ENCODE measurements at regions not wholly inside any gene's neighbourhood (a gene's known extent, or its start where the extent isn't known, plus 50 kb on each side); places are given as distances from the start of the nearest gene placed in this dataset.

DNA sequence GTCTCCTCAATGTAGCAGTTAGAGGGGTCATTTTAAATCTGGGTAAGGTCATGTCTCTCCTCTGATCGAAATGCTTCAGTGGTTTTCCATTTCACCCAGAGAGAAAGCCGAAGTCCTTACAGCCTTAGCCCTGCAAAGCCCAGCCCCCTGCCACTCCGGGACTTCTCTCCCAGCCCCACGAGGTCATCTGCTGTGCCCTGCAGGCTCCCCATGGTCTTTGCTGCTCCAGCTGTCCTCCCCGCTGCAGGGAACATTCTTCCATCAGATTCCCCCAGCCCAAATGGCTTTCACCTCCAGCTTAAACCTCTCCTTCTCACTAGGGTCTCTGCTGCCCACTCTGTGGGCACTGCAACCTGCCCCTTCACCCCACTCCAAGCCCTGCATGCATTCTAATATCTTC is 626.5 kb downstream of the NPHP4 start:
- H3K9me3 ChIP-seq, result no peaks in the 10 kb centered on the region
- H3K27ac ChIP-seq, result no peak overlapping the region
- no peak for DNase-seq (ENCODE audit: low spot score in 2 of 2)
- no peaks in the 10 kb centered on the region for H3K27me3 ChIP-seq
- H3K36me3 ChIP-seq, result no peaks in the 10 kb centered on the region
- H3K4me1 ChIP-seq, result no peaks in the 10 kb centered on the region
- TF ChIP-seq, protein P1, sequence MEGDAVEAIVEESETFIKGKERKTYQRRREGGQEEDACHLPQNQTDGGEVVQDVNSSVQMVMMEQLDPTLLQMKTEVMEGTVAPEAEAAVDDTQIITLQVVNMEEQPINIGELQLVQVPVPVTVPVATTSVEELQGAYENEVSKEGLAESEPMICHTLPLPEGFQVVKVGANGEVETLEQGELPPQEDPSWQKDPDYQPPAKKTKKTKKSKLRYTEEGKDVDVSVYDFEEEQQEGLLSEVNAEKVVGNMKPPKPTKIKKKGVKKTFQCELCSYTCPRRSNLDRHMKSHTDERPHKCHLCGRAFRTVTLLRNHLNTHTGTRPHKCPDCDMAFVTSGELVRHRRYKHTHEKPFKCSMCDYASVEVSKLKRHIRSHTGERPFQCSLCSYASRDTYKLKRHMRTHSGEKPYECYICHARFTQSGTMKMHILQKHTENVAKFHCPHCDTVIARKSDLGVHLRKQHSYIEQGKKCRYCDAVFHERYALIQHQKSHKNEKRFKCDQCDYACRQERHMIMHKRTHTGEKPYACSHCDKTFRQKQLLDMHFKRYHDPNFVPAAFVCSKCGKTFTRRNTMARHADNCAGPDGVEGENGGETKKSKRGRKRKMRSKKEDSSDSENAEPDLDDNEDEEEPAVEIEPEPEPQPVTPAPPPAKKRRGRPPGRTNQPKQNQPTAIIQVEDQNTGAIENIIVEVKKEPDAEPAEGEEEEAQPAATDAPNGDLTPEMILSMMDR (IDR thresholded peaks at IDR 0.05), result no peak
- intact Hi-C loops (cut with DNase I), result no loop called here
- no peak overlapping the region for H3K4me3 ChIP-seq

GRCh38 chr1:5364591-5364990 is 627.6 kb downstream of the NPHP4 start:
- DNase-seq (ENCODE audit: low spot score in 2 of 2), result no peak
- Histone ChIP-seq H3K4me3 (no peak overlapping the region), H3K9me3 (no peaks in the 10 kb centered on the region), H3K4me1 (no peaks in the 10 kb centered on the region), H3K27me3 (no peaks in the 10 kb centered on the region), H3K36me3 (no peaks in the 10 kb centered on the region), H3K27ac (no peak overlapping the region)
- intact Hi-C loops (cut with DNase I), result no loop called here
- TF ChIP-seq, protein P1 (IDR thresholded peaks at IDR 0.05), result no peak

DNA sequence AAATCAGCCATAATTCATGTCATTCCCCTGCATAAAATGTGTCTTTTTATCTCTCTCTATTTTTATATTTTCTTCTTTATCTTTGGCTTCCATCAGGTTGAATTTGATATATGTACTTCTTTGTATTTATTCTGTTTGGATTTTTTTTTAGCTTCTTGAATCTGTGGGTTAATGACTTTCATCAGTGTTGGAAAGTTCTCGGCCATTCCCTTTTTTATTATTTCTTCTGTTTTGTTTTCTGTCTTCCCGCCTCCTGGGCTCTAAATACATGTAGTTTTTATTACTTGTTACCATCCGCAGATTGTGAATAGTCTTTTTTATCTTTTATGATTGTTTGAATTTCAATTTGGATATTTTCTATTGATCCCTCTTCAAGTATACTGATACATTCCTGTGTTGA is 637.5 kb downstream of the NPHP4 start:
- Histone ChIP-seq H3K4me1 (no peaks in the 10 kb centered on the region), H3K27ac (no peak overlapping the region), H3K9me3 (peaks cover 0 to 4% of the 10 kb centered on the region in 2 donors), H3K36me3 (no peaks in the 10 kb centered on the region), H3K27me3 (no peaks in the 10 kb centered on the region), H3K4me3 (no peak overlapping the region)
- intact Hi-C loops (cut with DNase I), result no loop called here
- DNase-seq (ENCODE audit: low spot score in 2 of 2), result no peak
- TF ChIP-seq, protein P1 (IDR thresholded peaks at IDR 0.05), result no peak

- DNase-seq (ENCODE audit: low spot score in 2 of 2), result no peak
- intact Hi-C loops (cut with DNase I), result no loop called here
- Histone ChIP-seq H3K36me3 (no peaks in the 10 kb centered on the region), H3K27me3 (no peaks in the 10 kb centered on the region), H3K9me3 (no peaks in the 10 kb centered on the region), H3K4me1 (no peaks in the 10 kb centered on the region), H3K4me3 (no peak overlapping the region), H3K27ac (no peak overlapping the region)
- TF ChIP-seq, protein P1 (IDR thresholded peaks at IDR 0.05), result no peak
Observed at GRCh38 chr1:5351366-5351765, 640.9 kb downstream of the NPHP4 start.

DNA sequence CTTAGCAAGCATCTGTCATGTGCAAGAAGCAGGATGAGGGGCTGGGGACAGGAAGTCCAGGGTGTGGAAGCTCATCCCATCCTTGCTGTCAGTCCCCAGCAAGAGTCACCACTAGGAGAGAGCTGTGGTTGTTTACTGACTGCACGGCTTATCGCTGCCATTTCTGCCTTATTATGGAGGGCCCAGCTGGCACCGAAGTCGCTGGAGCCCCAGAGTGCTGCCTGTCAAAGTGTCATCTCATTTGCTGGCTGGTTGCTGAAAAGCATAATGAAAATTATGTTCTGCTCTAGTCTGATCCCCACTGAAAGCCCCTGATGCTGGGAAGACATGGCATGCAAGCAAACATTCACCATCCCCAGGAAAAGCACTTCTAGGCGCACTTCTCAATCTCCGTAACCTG is 642.7 kb downstream of the NPHP4 start:
- Histone ChIP-seq H3K27me3 (no peaks in the 10 kb centered on the region), H3K27ac (no peak overlapping the region), H3K4me1 (no peaks in the 10 kb centered on the region), H3K4me3 (no peak overlapping the region), H3K9me3 (no peaks in the 10 kb centered on the region), H3K36me3 (no peaks in the 10 kb centered on the region)
- intact Hi-C loops (cut with DNase I), result no loop called here
- TF ChIP-seq, protein P1 (IDR thresholded peaks at IDR 0.05), result no peak
- no peak for DNase-seq (ENCODE audit: low spot score in 2 of 2)

DNA sequence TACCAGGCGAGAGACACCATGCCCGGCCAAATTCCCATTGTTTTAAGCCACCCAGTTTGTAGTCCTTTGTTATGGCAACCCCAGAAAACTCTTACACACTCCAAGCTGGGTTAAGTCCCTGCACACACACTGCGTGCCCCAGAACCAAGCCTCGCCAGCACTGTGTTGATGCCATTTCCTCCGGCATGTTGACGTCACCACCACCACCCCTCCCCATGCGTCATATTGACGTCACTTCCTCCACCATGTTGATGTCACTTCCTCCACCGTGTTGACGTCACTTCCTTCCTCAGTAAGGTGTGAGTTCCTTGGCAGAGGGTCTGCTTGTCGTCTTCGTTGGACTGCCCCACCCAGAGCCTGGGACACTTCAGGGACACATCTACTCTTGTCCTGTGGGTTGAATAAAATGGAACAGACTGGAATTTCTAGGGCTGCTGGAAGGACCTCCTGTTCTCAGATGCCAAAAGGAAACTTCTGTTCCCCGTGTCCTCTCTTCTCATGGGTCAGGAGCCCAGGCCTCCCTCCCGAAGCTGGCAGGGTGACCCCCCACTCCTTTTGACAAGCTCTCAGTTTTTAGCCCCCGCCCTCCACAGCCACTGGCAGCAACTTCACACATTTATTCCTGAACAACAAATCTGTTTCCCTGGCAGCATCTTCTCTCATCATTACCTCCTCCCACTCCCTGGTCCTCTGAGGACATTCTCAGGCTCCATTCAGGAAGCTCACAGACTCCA is 643.3 kb downstream of the NPHP4 start:
- intact Hi-C loops (cut with DNase I), result no loop called here
- DNase-seq (ENCODE audit: low spot score in 2 of 2), result no peak
- no peaks in the 10 kb centered on the region for H3K27me3 ChIP-seq

More for the DNA sequence above, 643.3 kb downstream of the NPHP4 start:
- Histone ChIP-seq H3K36me3 (no peaks in the 10 kb centered on the region), H3K9me3 (no peaks in the 10 kb centered on the region), H3K4me1 (no peaks in the 10 kb centered on the region), H3K4me3 (no peak overlapping the region), H3K27ac (no peak overlapping the region)
- TF ChIP-seq, protein P1 (IDR thresholded peaks at IDR 0.05), result no peak
